Ovary (tissue), 3 donors: ENCODE measurements at regions not wholly inside any gene's neighbourhood (a gene's known extent, or its start where the extent isn't known, plus 50 kb on each side); places are given as distances from the start of the nearest gene placed in this dataset.

ENCODE experiments used
- POLR2A ChIP-seq: fragments of 450-650 bp; IDR thresholded peaks from one replicate; pipeline ENCODE4 v1.6.1; 2017; ENCODE audit warnings: antibody characterized with exemption, mild to moderate bottlenecking, moderate library complexity
- TF ChIP-seq, protein P1 (sequence below), 3 donors: fragments of 450-650 bp in 2 of 3; fragments of 200-600 bp in 1 of 3; IDR thresholded peaks; one replicate each; pipeline versions ENCODE4 v1.5.1 to v1.8.0; 2016 to 2022; ENCODE audit warnings: antibody characterized with exemption in 3 of 3, mild to moderate bottlenecking in 1 of 3
- donor health status: DM: no; HTN: no; CAD: no.

DNA sequence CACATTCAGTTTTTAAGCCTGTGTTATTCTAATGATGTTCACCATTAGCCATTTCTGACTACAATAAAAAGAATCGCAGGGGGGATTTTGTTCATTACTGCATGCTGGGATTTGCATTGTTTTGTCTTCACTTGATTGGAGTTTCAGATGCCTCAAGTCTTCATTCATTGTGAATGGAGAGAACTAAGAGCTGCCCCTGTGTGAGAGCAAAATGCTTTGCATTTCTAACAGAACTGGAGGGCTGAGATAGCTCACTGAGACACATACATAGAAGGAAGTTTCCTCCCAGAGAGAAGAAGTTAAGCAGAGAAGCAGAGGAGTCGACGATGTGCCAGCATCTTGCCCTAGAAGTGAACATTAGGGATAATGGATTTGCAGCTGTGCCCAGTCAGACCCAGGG, 113.5 kb upstream of the GATB start:
- TF ChIP-seq, protein P1, sequence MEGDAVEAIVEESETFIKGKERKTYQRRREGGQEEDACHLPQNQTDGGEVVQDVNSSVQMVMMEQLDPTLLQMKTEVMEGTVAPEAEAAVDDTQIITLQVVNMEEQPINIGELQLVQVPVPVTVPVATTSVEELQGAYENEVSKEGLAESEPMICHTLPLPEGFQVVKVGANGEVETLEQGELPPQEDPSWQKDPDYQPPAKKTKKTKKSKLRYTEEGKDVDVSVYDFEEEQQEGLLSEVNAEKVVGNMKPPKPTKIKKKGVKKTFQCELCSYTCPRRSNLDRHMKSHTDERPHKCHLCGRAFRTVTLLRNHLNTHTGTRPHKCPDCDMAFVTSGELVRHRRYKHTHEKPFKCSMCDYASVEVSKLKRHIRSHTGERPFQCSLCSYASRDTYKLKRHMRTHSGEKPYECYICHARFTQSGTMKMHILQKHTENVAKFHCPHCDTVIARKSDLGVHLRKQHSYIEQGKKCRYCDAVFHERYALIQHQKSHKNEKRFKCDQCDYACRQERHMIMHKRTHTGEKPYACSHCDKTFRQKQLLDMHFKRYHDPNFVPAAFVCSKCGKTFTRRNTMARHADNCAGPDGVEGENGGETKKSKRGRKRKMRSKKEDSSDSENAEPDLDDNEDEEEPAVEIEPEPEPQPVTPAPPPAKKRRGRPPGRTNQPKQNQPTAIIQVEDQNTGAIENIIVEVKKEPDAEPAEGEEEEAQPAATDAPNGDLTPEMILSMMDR (IDR thresholded peaks at IDR 0.05), result no peak
- TF ChIP-seq POLR2A, result no peak
